ENCODE measurements at regions not wholly inside any gene's neighbourhood (a gene's known extent, or its start where the extent isn't known, plus 50 kb on each side); places are given as distances from the start of the nearest gene placed in this dataset.
"Not testable (repeated sequence)": the region's sequence is repeated elsewhere in the genome, so short reads cannot be mapped to it uniquely, and the experiment has no call there.

- no peak for DNase-seq
These were observed 96.5 kb upstream of the CITED2 start for GRCh38 chr6:139470997-139471396.

GRCh38 chr6:139468178-139468819 is 93.9 kb upstream of the CITED2 start:
- no peak for DNase-seq

- DNase-seq = no peak
These were observed 83.0 kb upstream of the CITED2 start for GRCh38 chr6:139457476-139457875.

- DNase-seq = no peak
These were observed 77.9 kb upstream of the CITED2 start for GRCh38 chr6:139452148-139452876.

- DNase-seq = no peak
These were observed 75.2 kb upstream of the CITED2 start for GRCh38 chr6:139449611-139450000.

GRCh38 chr6:139448998-139449610 is 74.7 kb upstream of the CITED2 start:
- no peak for DNase-seq

- no peak for DNase-seq
These were observed 73.7 kb upstream of the CITED2 start for GRCh38 chr6:139448051-139448649.

- DNase-seq = no peak
These were observed 73.2 kb upstream of the CITED2 start for GRCh38 chr6:139447656-139447975.

GRCh38 chr6:139446768-139447655 is 72.6 kb upstream of the CITED2 start:
- no peak for DNase-seq

- DNase-seq = no peak
These were observed 71.8 kb upstream of the CITED2 start for GRCh38 chr6:139446138-139446715.

- DNase-seq = not testable (repeated sequence)
These were observed 69.9 kb upstream of the CITED2 start for GRCh38 chr6:139444273-139444787.

- DNase-seq = no peak
These were observed 69.0 kb upstream of the CITED2 start for GRCh38 chr6:139443231-139444112.

- DNase-seq = no peak
These were observed 67.8 kb upstream of the CITED2 start for GRCh38 chr6:139442188-139442671.

GRCh38 chr6:139439349-139439748 is 64.9 kb upstream of the CITED2 start:
- no peak for DNase-seq

GRCh38 chr6:139438775-139439174 is 64.3 kb upstream of the CITED2 start:
- no peak for DNase-seq

- DNase-seq = no peak
These were observed 62.5 kb upstream of the CITED2 start for GRCh38 chr6:139436957-139437348.

- no peak for DNase-seq
These were observed 61.9 kb upstream of the CITED2 start for GRCh38 chr6:139436200-139436956.

- no peak for DNase-seq
These were observed 59.4 kb upstream of the CITED2 start for GRCh38 chr6:139433631-139434419.

GRCh38 chr6:139431602-139431956 is 57.1 kb upstream of the CITED2 start:
- no peak for DNase-seq
